GM12865 (cell line): ENCODE measurements at regions not wholly inside any gene's neighbourhood (a gene's known extent, or its start where the extent isn't known, plus 50 kb on each side); places are given as distances from the start of the nearest gene placed in this dataset.

Experiments used
- DNase-seq: peaks from one replicate; pipeline ENCODE4 v3.0.0; 2010; ENCODE audit warnings: low read depth
- H3K4me3 ChIP-seq: 2 replicates; pipeline ENCODE4 v1.5.1; 2011; ENCODE audit warnings: mild to moderate bottlenecking, low read depth, low read length, control low read depth
- CTCF ChIP-seq: IDR thresholded peaks from 2 replicates; pipeline ENCODE4 v1.5.1; 2011; ENCODE audit warnings: low read length, control low read depth, low read depth, inconsistent platforms; ENCODE audit not compliant: insufficient read depth; ENCODE audit errors: missing control alignments

DNA sequence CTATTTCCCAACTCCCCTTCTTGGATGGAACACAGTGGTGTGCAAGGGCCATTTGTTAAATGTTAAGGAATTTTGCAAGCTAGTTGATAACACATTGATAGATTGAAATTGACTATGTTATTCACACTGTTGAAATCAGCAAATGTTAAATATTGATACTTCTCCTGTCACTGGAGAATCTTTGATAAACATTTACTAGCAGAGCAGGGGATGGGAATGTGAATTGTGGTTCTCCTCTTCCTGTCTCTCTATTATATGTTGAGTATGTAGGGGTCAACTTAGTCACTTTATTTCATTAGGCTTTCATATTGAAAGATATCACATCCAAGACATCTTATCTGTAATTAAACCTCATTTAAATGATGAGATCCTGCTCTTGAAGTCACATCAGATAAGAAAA, 533.9 kb downstream of the TLR4 start:
- DNase-seq = no peak
- H3K4me3 ChIP-seq = no peak overlapping the region
- no peak for TF ChIP-seq CTCF

GRCh38 chr9:118252027-118252426, 547.8 kb downstream of the TLR4 start:
- no peak for TF ChIP-seq CTCF
- H3K4me3 ChIP-seq = no peak overlapping the region

GRCh38 chr9:118262191-118262590, 558.0 kb downstream of the TLR4 start:
- no peak for TF ChIP-seq CTCF

More at GRCh38 chr9:118252027-118252426, 547.8 kb downstream of the TLR4 start:
- no peak for DNase-seq

GRCh38 chr9:118263949-118264348, 559.7 kb downstream of the TLR4 start:
- no peak for DNase-seq
- H3K4me3 ChIP-seq = no peak overlapping the region
- TF ChIP-seq CTCF = no peak

More at GRCh38 chr9:118262191-118262590, 558.0 kb downstream of the TLR4 start:
- DNase-seq = no peak
- no peak overlapping the region for H3K4me3 ChIP-seq

GRCh38 chr9:118268046-118268445, 563.8 kb downstream of the TLR4 start:
- DNase-seq = no peak
- no peak for TF ChIP-seq CTCF
- H3K4me3 ChIP-seq = no peak overlapping the region

DNA sequence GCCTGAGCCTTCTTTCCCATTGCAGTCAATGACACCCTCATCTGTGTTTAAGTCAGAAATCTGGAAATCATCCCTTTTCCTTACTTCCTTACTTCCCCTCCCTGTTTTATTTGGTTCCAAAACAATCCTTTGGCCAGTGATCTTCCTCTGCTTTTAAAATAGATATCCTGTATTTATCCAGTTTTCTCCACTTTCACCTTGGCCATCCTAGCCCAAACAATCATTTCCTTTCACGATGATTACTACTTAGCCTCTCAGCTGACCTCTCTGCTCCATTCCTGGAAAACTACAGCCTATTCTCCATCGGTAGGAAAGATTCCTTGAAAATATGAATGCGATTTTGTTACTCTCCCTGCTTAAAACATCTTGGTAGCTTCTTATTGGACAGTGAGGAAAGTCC, 565.4 kb downstream of the TLR4 start:
- no peak for DNase-seq
- no peak overlapping the region for H3K4me3 ChIP-seq
- TF ChIP-seq CTCF = no peak

DNA sequence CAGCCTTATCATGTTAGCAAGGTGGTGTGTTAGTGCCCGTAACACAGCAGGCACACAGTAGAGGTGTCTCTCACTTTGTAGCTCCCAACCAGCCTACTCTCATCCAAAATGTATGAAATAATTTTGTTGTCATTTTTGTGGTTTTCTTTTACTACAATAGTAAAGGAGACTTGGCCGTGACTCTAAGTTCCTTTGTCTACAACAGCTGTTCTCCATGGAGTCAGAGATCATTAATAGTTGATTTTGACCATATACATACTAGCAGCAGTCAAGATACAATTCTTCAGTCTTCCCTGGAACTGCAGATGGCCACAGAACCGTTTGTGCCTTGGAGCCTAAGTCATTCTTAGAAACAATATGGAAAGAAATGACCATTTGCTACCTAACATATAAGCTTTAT, 567.1 kb downstream of the TLR4 start:
- no peak for TF ChIP-seq CTCF
- H3K4me3 ChIP-seq = no peak overlapping the region
- DNase-seq = no peak
